ENCODE measurements at regions not wholly inside any gene's neighbourhood (a gene's known extent, or its start where the extent isn't known, plus 50 kb on each side); places are given as distances from the start of the nearest gene placed in this dataset.

- WGBS, 2 experiments (ENCODE audit: insufficient coverage in 1 of 2, insufficient read length in 1 of 2): 87 to 93% methylated on average over 8 to 9 of the region's 9 CpGs
- H3K9me3 ChIP-seq (ENCODE audit: control insufficient read depth, low read length): no peaks in the 10 kb centered on the region
- H3K4me3 Mint-ChIP-seq: no peak overlapping the region
Observed at GRCh38 chr6:2471472-2471871, 226.1 kb upstream of the GMDS start.

GRCh38 chr6:2469428-2469827 is 224.0 kb upstream of the GMDS start:
- no peak for TF ChIP-seq CTCF (conservative IDR thresholded peaks at IDR 0.05)
- no peak overlapping the region for H3K4me3 Mint-ChIP-seq

More at GRCh38 chr6:2471472-2471871, 226.1 kb upstream of the GMDS start:
- peaks cover 7% of the 10 kb centered on the region for H3K4me1 Mint-ChIP-seq
- Histone ChIP-seq H3K36me3 (ENCODE audit: control insufficient read depth, insufficient read depth, low read length) (no peaks in the 10 kb centered on the region), H3K9ac (ENCODE audit: extremely low read depth, low read length, poor library complexity, severe bottlenecking) (no peak overlapping the region), H3K27ac (ENCODE audit: low read depth, low read length) (no peak overlapping the region), H3K4me1 (ENCODE audit: control insufficient read depth, insufficient read depth, low read length) (no peaks in the 10 kb centered on the region), H3K4me3 (ENCODE audit: low read length) (no peak overlapping the region), H3K27me3 (ENCODE audit: control insufficient read depth, insufficient read depth, low read length, poor library complexity, severe bottlenecking) (no peaks in the 10 kb centered on the region)
- no peak for DNase-seq
- no peak for TF ChIP-seq CTCF (conservative IDR thresholded peaks at IDR 0.05)
- H3K27ac Mint-ChIP-seq: no peak overlapping the region
- peaks cover 12% of the 10 kb centered on the region for H3K27me3 Mint-ChIP-seq (ENCODE audit: insufficient read depth)
- no peaks in the 10 kb centered on the region for H3K9me3 Mint-ChIP-seq
- no peaks in the 10 kb centered on the region for H3K36me3 Mint-ChIP-seq (ENCODE audit: low read depth)

GRCh38 chr6:2468601-2468955 is 223.2 kb upstream of the GMDS start:
- H3K27me3 Mint-ChIP-seq (ENCODE audit: insufficient read depth): peaks cover 12% of the 10 kb centered on the region
- H3K27me3 ChIP-seq (ENCODE audit: control insufficient read depth, insufficient read depth, low read length, poor library complexity, severe bottlenecking): no peaks in the 10 kb centered on the region
- H3K9ac ChIP-seq (ENCODE audit: extremely low read depth, low read length, poor library complexity, severe bottlenecking): no peak overlapping the region
- H3K27ac ChIP-seq (ENCODE audit: low read depth, low read length): no peak overlapping the region
- H3K4me1 ChIP-seq (ENCODE audit: control insufficient read depth, insufficient read depth, low read length): no peaks in the 10 kb centered on the region
- no peaks in the 10 kb centered on the region for H3K36me3 ChIP-seq (ENCODE audit: control insufficient read depth, insufficient read depth, low read length)
- TF ChIP-seq CTCF (conservative IDR thresholded peaks at IDR 0.05): no peak
- H3K4me1 Mint-ChIP-seq: peaks cover 7% of the 10 kb centered on the region
- H3K4me3 Mint-ChIP-seq: no peak overlapping the region
- H3K9me3 Mint-ChIP-seq: no peaks in the 10 kb centered on the region
- DNase-seq: no peak
- H3K27ac Mint-ChIP-seq: no peak overlapping the region
- 78 to 83% methylated on average over 3 of the region's 4 CpGs for WGBS, 2 experiments (ENCODE audit: insufficient coverage in 1 of 2, insufficient read length in 1 of 2)
- no peaks in the 10 kb centered on the region for H3K9me3 ChIP-seq (ENCODE audit: control insufficient read depth, low read length)
- H3K4me3 ChIP-seq (ENCODE audit: low read length): no peak overlapping the region
- H3K36me3 Mint-ChIP-seq (ENCODE audit: low read depth): no peaks in the 10 kb centered on the region

More at GRCh38 chr6:2469428-2469827, 224.0 kb upstream of the GMDS start:
- H3K9me3 ChIP-seq (ENCODE audit: control insufficient read depth, low read length): no peaks in the 10 kb centered on the region
- no peak overlapping the region for H3K9ac ChIP-seq (ENCODE audit: extremely low read depth, low read length, poor library complexity, severe bottlenecking)
- no peak overlapping the region for H3K27ac ChIP-seq (ENCODE audit: low read depth, low read length)
- H3K4me1 Mint-ChIP-seq: peaks cover 7% of the 10 kb centered on the region
- no peaks in the 10 kb centered on the region for H3K27me3 ChIP-seq (ENCODE audit: control insufficient read depth, insufficient read depth, low read length, poor library complexity, severe bottlenecking)
- peaks cover 12% of the 10 kb centered on the region for H3K27me3 Mint-ChIP-seq (ENCODE audit: insufficient read depth)
- H3K36me3 Mint-ChIP-seq (ENCODE audit: low read depth): no peaks in the 10 kb centered on the region
- no peak overlapping the region for H3K4me3 ChIP-seq (ENCODE audit: low read length)
- no peaks in the 10 kb centered on the region for H3K36me3 ChIP-seq (ENCODE audit: control insufficient read depth, insufficient read depth, low read length)
- WGBS, 2 experiments (ENCODE audit: insufficient coverage in 1 of 2, insufficient read length in 1 of 2): 92 to 94% methylated on average over 6 to 8 of the region's 8 CpGs
- H3K27ac Mint-ChIP-seq: no peak overlapping the region
- no peaks in the 10 kb centered on the region for H3K9me3 Mint-ChIP-seq
- no peak for DNase-seq
- no peaks in the 10 kb centered on the region for H3K4me1 ChIP-seq (ENCODE audit: control insufficient read depth, insufficient read depth, low read length)

All from endodermal cell (in vitro differentiated cells).